Ishikawa (cell line): ENCODE measurements at regions not wholly inside any gene's neighbourhood (a gene's known extent, or its start where the extent isn't known, plus 50 kb on each side); places are given as distances from the start of the nearest gene placed in this dataset.
A peak's percentile ranks its signal among the peaks of the same experiment; 100 is the strongest.

Experiments
- CEBPB ChIP-seq: IDR thresholded peaks from 2 replicates; pipeline ENCODE4 v1.6.1; 2012
- CREB1 ChIP-seq: IDR thresholded peaks from 2 replicates; pipeline ENCODE4 v1.6.1; 2012; ENCODE audit warnings: low read depth
- EGR1 ChIP-seq: IDR thresholded peaks from 2 replicates; pipeline ENCODE4 v1.6.1; 2012
- EP300 ChIP-seq: IDR thresholded peaks from 2 replicates; pipeline ENCODE4 v1.6.1; 2012; ENCODE audit warnings: borderline replicate concordance
- FOXM1 ChIP-seq: IDR thresholded peaks from 2 replicates; pipeline ENCODE4 v1.6.1; 2012; ENCODE audit warnings: low read depth, borderline replicate concordance
- MAX ChIP-seq: IDR thresholded peaks from 2 replicates; pipeline ENCODE4 v1.6.1; 2012
- NFIC ChIP-seq: IDR thresholded peaks from 2 replicates; pipeline ENCODE4 v1.6.1; 2012
- RAD21 ChIP-seq: IDR thresholded peaks from 2 replicates; pipeline ENCODE4 v1.6.1; 2012; ENCODE audit warnings: low read depth
- REST ChIP-seq: IDR thresholded peaks from 2 replicates; pipeline ENCODE4 v1.6.1; 2012; ENCODE audit warnings: low read depth, mild to moderate bottlenecking
- TAF1 ChIP-seq: IDR thresholded peaks from 2 replicates; pipeline ENCODE4 v1.6.1; 2012; ENCODE audit warnings: low read depth, mild to moderate bottlenecking
- TCF12 ChIP-seq: IDR thresholded peaks from 2 replicates; pipeline ENCODE4 v1.6.1; 2012; ENCODE audit warnings: low read depth
- TEAD4 ChIP-seq: IDR thresholded peaks from 2 replicates; pipeline ENCODE4 v1.6.1; 2012
- USF1 ChIP-seq: IDR thresholded peaks from 2 replicates; pipeline ENCODE4 v1.6.1; 2012
- YY1 ChIP-seq: IDR thresholded peaks from 2 replicates; pipeline ENCODE4 v1.6.1; 2012; ENCODE audit warnings: low read depth
- ZBTB7A ChIP-seq: IDR thresholded peaks from 2 replicates; pipeline ENCODE4 v1.6.1; 2012; ENCODE audit warnings: low read depth

GRCh38 chr20:50415516-50416268 is 94.5 kb upstream of the PTPN1 start:
- 0 out of 2 replicates have a peak, but pooled peaks have one; percentile 51 for TF ChIP-seq YY1
- no peak for TF ChIP-seq CEBPB
- TF ChIP-seq NFIC, result peak; percentile 81
- TF ChIP-seq MAX, result peak; percentile 54
- TF ChIP-seq ZBTB7A, result no peak; the same call in none of the 2 replicates
- TF ChIP-seq TCF12, result peak; percentile 47; the same call in 1 of the 2 replicates
- no peak for TF ChIP-seq CREB1
- no peak for TF ChIP-seq EGR1
- TF ChIP-seq RAD21, result peak; percentile 14; the same call in 1 of the 2 replicates
- TF ChIP-seq EP300, result peak; percentile 51; the same call in 1 of the 2 replicates
- no peak for TF ChIP-seq REST

- TF ChIP-seq TCF12 (no peak), MAX (no peak), REST (no peak), CEBPB (no peak), EP300 (no peak), TEAD4 (no peak), TAF1 (no peak), EGR1 (no peak), NFIC (no peak), USF1 (no peak), RAD21 (no peak), ZBTB7A (no peak), CREB1 (no peak), FOXM1 (no peak), YY1 (no peak)
These were observed 93.7 kb upstream of the PTPN1 start for GRCh38 chr20:50416269-50417022.

- TF ChIP-seq MAX (no peak), TAF1 (no peak), REST (no peak), YY1 (no peak), EP300 (no peak), TCF12 (no peak)
These were observed 93.2 kb upstream of the PTPN1 start for GRCh38 chr20:50417023-50417329.

GRCh38 chr20:50417484-50418235 is 92.5 kb upstream of the PTPN1 start:
- TF ChIP-seq FOXM1 (no peak), REST (peak; percentile 86), TCF12 (no peak)
